Mesenchymal stem cell (in vitro differentiated cells and primary cell): ENCODE measurements at regions not wholly inside any gene's neighbourhood (a gene's known extent, or its start where the extent isn't known, plus 50 kb on each side); places are given as distances from the start of the nearest gene placed in this dataset.

Experiments
- DNase-seq: peaks from one replicate; pipeline ENCODE4 v3.0.0-alpha.2; 2013
- H2AFZ ChIP-seq: one replicate; pipeline ENCODE4 v1.6.1; 2013; ENCODE audit warnings: low read depth, mild to moderate bottlenecking, control low read depth, inconsistent platforms, low read length, moderate library complexity
- H2AK5ac ChIP-seq: 2 replicates; pipeline ENCODE4 v1.6.1; 2013; ENCODE audit warnings: low read length, moderate library complexity, mild to moderate bottlenecking, inconsistent platforms; ENCODE audit not compliant: severe bottlenecking
- H2BK120ac ChIP-seq: one replicate; pipeline ENCODE4 v1.6.1; 2013; ENCODE audit warnings: low read depth, mild to moderate bottlenecking, inconsistent platforms, low read length, moderate library complexity
- H2BK12ac ChIP-seq, 2 experiments: one replicate each; pipeline ENCODE4 v1.6.1; 2013; ENCODE audit warnings: inconsistent platforms in 2 of 2, low read length in 2 of 2, mild to moderate bottlenecking in 2 of 2, moderate library complexity in 2 of 2, control low read depth in 1 of 2
- H2BK15ac ChIP-seq: one replicate; pipeline ENCODE4 v1.6.1; 2013; ENCODE audit warnings: mild to moderate bottlenecking, low read depth, inconsistent platforms; ENCODE audit not compliant: poor library complexity, severe bottlenecking
- H2BK5ac ChIP-seq: 2 replicates; pipeline ENCODE4 v1.6.1; 2013; ENCODE audit warnings: low read depth, mild to moderate bottlenecking, low read length, control low read depth, inconsistent platforms; ENCODE audit not compliant: poor library complexity, severe bottlenecking
- H3K14ac ChIP-seq, 2 experiments: one replicate each; pipeline ENCODE4 v1.6.1; 2013; ENCODE audit warnings: inconsistent platforms in 2 of 2, low read length in 2 of 2, control low read depth in 1 of 2, mild to moderate bottlenecking in 1 of 2, moderate library complexity in 1 of 2
- H3K18ac ChIP-seq, 2 experiments: one replicate each; pipeline ENCODE4 v1.6.1; 2013; ENCODE audit warnings: inconsistent platforms in 2 of 2, low read length in 2 of 2, control low read depth in 1 of 2, low read depth in 1 of 2, mild to moderate bottlenecking in 1 of 2
- H3K23ac ChIP-seq, 2 experiments: one replicate each; pipeline ENCODE4 v1.6.1; 2013; ENCODE audit warnings: inconsistent platforms in 2 of 2, low read length in 2 of 2, mild to moderate bottlenecking in 2 of 2, moderate library complexity in 2 of 2, control low read depth in 1 of 2
- H3K27ac ChIP-seq: 2 replicates; pipeline ENCODE4 v1.5.1; 2013; ENCODE audit warnings: mild to moderate bottlenecking, moderate library complexity, low read length, control low read depth, inconsistent platforms; ENCODE audit not compliant: poor library complexity, severe bottlenecking
- H3K27me3 ChIP-seq, 2 experiments: 2 replicates each; pipeline versions ENCODE4 v1.6.1 to v1.7.0; 2013; ENCODE audit warnings: low read length in 2 of 2, mild to moderate bottlenecking in 2 of 2, moderate library complexity in 2 of 2, control low read depth in 1 of 2, inconsistent platforms in 1 of 2; ENCODE audit not compliant: control insufficient read depth in 1 of 2, insufficient read depth in 1 of 2
- H3K36me3 ChIP-seq, 2 experiments: 2 replicates each; pipeline versions ENCODE4 v1.6.1 to v1.7.0; 2013; ENCODE audit warnings: low read length in 2 of 2, control low read depth in 1 of 2, inconsistent platforms in 1 of 2, low read depth in 1 of 2, mild to moderate bottlenecking in 1 of 2; ENCODE audit not compliant: insufficient read depth in 2 of 2, control insufficient read depth in 1 of 2
- H3K4ac ChIP-seq, 2 experiments: one replicate each; pipeline ENCODE4 v1.6.1; 2013; ENCODE audit warnings: inconsistent platforms in 2 of 2, low read length in 2 of 2, mild to moderate bottlenecking in 2 of 2, moderate library complexity in 2 of 2, control low read depth in 1 of 2, low read depth in 1 of 2
- H3K4me1 ChIP-seq: 2 replicates; pipeline ENCODE4 v1.6.1; 2013; ENCODE audit warnings: low read depth, low read length, control low read depth; ENCODE audit not compliant: control insufficient read depth, insufficient read depth
- H3K4me2 ChIP-seq: 2 replicates; pipeline ENCODE4 v1.6.1; 2013; ENCODE audit warnings: low read length, mild to moderate bottlenecking, inconsistent platforms; ENCODE audit not compliant: poor library complexity, severe bottlenecking
- H3K4me3 ChIP-seq, 2 experiments: 2 replicates each; pipeline versions ENCODE4 v1.5.1 to v1.7.0; 2013; ENCODE audit warnings: low read length in 2 of 2, mild to moderate bottlenecking in 2 of 2, control low read depth in 1 of 2, low read depth in 1 of 2; ENCODE audit not compliant: insufficient read depth in 1 of 2
- H3K79me1 ChIP-seq: replicated peaks from 2 replicates; pipeline ENCODE4 v1.6.1; 2013; ENCODE audit warnings: mild to moderate bottlenecking, control low read depth, low read length, inconsistent platforms; ENCODE audit not compliant: poor library complexity, severe bottlenecking
- H3K9ac ChIP-seq: 2 replicates; pipeline ENCODE4 v1.7.0; 2013; ENCODE audit warnings: mild to moderate bottlenecking, low read length, moderate library complexity
- H3K9me3 ChIP-seq: 2 replicates; pipeline ENCODE4 v1.7.0; 2013; ENCODE audit warnings: mild to moderate bottlenecking, low read length; ENCODE audit not compliant: control insufficient read depth
- H4K8ac ChIP-seq: one replicate; pipeline ENCODE4 v1.6.1; 2013; ENCODE audit warnings: inconsistent platforms, mild to moderate bottlenecking, low read length, moderate library complexity
- H4K91ac ChIP-seq: one replicate; pipeline ENCODE4 v1.6.1; 2013; ENCODE audit warnings: mild to moderate bottlenecking, low read length, inconsistent platforms
- WGBS: methylation state at CpG from one replicate; pipeline ENCODE4 v1.1.7; 2013; ENCODE audit warnings: mixed read lengths; 5-methylcytosine and 5-hydroxymethylcytosine counted together

GRCh38 chr2:103383541-103383940 is 621.7 kb downstream of the TMEM182 start:
- no peak overlapping the region for H3K4me3 ChIP-seq
- WGBS, result 60% methylated on average over 3 of the region's 3 CpGs

DNA sequence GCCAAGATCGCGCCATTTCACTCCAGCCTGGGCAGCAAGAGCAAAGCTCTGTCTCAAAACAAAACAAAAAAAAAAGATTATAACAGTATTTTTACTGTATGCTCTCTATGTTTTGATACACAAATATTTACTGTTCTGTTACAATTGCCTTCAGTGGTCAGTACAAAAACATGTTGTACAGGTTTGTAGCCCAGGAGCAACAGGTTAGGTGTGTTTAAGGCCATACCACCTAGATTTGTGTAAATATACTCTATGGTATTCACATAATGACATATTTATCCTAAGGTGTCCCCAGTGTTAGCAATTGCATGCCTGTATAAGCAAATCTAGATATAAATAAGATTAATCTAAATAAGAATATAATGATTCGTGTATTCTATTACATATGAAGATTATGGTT is 625.0 kb downstream of the TMEM182 start:
- no peak overlapping the region for H2BK5ac ChIP-seq
- H3K4me2 ChIP-seq, result no peak overlapping the region
- no peak overlapping the region for H2AFZ ChIP-seq
- H3K27ac ChIP-seq, result no peak overlapping the region
- H4K91ac ChIP-seq, result no peak overlapping the region
- no peak overlapping the region for H3K14ac ChIP-seq
- H4K8ac ChIP-seq, result no peak overlapping the region
- no peak overlapping the region for H3K23ac ChIP-seq
- no peaks in the 10 kb centered on the region for H3K27me3 ChIP-seq
- no peaks in the 10 kb centered on the region for H3K36me3 ChIP-seq
- H3K79me1 ChIP-seq, result no peaks in the 10 kb centered on the region
- no CpG with 5 or more reads among the region's 3 CpGs for WGBS
- H2AK5ac ChIP-seq, result no peak overlapping the region
- no peak for DNase-seq
- H3K9me3 ChIP-seq, result peaks cover 6% of the 10 kb centered on the region
- H3K18ac ChIP-seq, result no peak overlapping the region
- H2BK120ac ChIP-seq, result no peak overlapping the region
- H3K4me1 ChIP-seq, result no peaks in the 10 kb centered on the region
- no peak overlapping the region for H3K9ac ChIP-seq
- no peak overlapping the region for H3K4ac ChIP-seq
- H3K4me3 ChIP-seq, result no peak overlapping the region
- no peak overlapping the region for H2BK12ac ChIP-seq
- no peak overlapping the region for H2BK15ac ChIP-seq

More at GRCh38 chr2:103383541-103383940, 621.7 kb downstream of the TMEM182 start:
- H3K4me2 ChIP-seq, result no peak overlapping the region
- no peak overlapping the region for H3K27ac ChIP-seq
- no peak overlapping the region for H2AK5ac ChIP-seq
- H2AFZ ChIP-seq, result no peak overlapping the region
- H3K23ac ChIP-seq, result no peak overlapping the region
- H3K14ac ChIP-seq, result no peak overlapping the region
- H3K36me3 ChIP-seq, result no peaks in the 10 kb centered on the region
- H3K79me1 ChIP-seq, result no peaks in the 10 kb centered on the region
- no peak overlapping the region for H2BK120ac ChIP-seq
- H4K91ac ChIP-seq, result no peak overlapping the region
- H3K4ac ChIP-seq, result no peak overlapping the region
- no peak overlapping the region for H2BK15ac ChIP-seq
- peaks cover 30% of the 10 kb centered on the region for H3K9me3 ChIP-seq
- H3K27me3 ChIP-seq, result no peaks in the 10 kb centered on the region
- no peak overlapping the region for H4K8ac ChIP-seq
- H3K18ac ChIP-seq, result no peak overlapping the region
- no peaks in the 10 kb centered on the region for H3K4me1 ChIP-seq
- DNase-seq, result no peak
- no peak overlapping the region for H2BK12ac ChIP-seq
- H2BK5ac ChIP-seq, result no peak overlapping the region
- H3K9ac ChIP-seq, result no peak overlapping the region

- Histone ChIP-seq H3K27me3 (no peaks in the 10 kb centered on the region), H2BK15ac (no peak overlapping the region), H3K18ac (no peak overlapping the region), H3K4me3 (no peak overlapping the region), H3K79me1 (no peaks in the 10 kb centered on the region), H3K4me2 (no peak overlapping the region), H3K4me1 (no peaks in the 10 kb centered on the region), H2BK120ac (no peak overlapping the region), H2BK12ac (no peak overlapping the region), H3K23ac (no peak overlapping the region), H2BK5ac (no peak overlapping the region), H4K8ac (no peak overlapping the region), H3K4ac (no peak overlapping the region), H4K91ac (no peak overlapping the region), H2AFZ (no peak overlapping the region), H3K9ac (no peak overlapping the region), H3K27ac (no peak overlapping the region), H3K14ac (no peak overlapping the region), H2AK5ac (no peak overlapping the region), H3K9me3 (peaks cover under 1% of the 10 kb centered on the region), H3K36me3 (no peaks in the 10 kb centered on the region)
- DNase-seq, result no peak
- 93% methylated on average over 5 of the region's 5 CpGs for WGBS
Measured at GRCh38 chr2:103387888-103388287, 626.1 kb downstream of the TMEM182 start.

DNA sequence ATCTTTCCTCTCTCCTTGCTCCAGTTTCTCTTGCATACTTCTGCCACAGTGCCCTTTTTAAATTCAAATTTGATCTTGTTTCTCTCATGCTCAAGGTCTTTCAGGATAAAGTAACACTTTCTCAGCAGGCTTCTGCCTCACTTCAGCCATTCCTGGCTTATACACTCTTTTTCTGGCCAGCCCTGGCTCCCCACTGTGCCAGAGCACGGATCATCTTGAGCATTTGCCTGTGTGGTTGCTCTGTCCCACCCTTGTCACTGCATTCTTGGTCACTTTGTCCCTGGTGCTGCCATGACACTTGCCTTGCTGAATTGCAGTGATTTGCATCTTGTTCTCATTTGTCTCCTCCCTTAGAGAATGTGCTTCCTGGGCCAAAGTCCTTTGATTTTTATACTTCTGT is 634.3 kb downstream of the TMEM182 start:
- Histone ChIP-seq H3K9ac (no peak overlapping the region), H3K36me3 (no peaks in the 10 kb centered on the region), H3K23ac (no peak overlapping the region), H3K27me3 (no peaks in the 10 kb centered on the region), H3K4me3 (no peak overlapping the region), H2BK15ac (no peak overlapping the region), H3K4me2 (no peak overlapping the region), H3K27ac (no peak overlapping the region), H2BK5ac (no peak overlapping the region), H3K9me3 (peaks cover 7% of the 10 kb centered on the region), H2AFZ (no peak overlapping the region), H4K91ac (no peak overlapping the region), H2AK5ac (no peak overlapping the region), H2BK12ac (no peak overlapping the region), H3K14ac (no peak overlapping the region), H2BK120ac (no peak overlapping the region), H3K4me1 (no peaks in the 10 kb centered on the region), H4K8ac (no peak overlapping the region), H3K79me1 (no peaks in the 10 kb centered on the region), H3K4ac (no peak overlapping the region), H3K18ac (no peak overlapping the region)
- 10% methylated on average over 1 of the region's 1 CpG for WGBS
- DNase-seq, result no peak
